HG03520 (cell line): ENCODE measurements at regions not wholly inside any gene's neighbourhood (a gene's known extent, or its start where the extent isn't known, plus 50 kb on each side); places are given as distances from the start of the nearest gene placed in this dataset.
"Not testable (repeated sequence)": the region's sequence is repeated elsewhere in the genome, so short reads cannot be mapped to it uniquely, and the experiment has no call there.

Experiments used
- ATAC-seq: cut with Tn5 transposase; IDR thresholded peaks from one replicate; pipeline ENCODE4 v1.9.1; 2021; ENCODE audit warnings: mild to moderate bottlenecking, moderate library complexity; ENCODE audit not compliant: unreplicated experiment

DNA sequence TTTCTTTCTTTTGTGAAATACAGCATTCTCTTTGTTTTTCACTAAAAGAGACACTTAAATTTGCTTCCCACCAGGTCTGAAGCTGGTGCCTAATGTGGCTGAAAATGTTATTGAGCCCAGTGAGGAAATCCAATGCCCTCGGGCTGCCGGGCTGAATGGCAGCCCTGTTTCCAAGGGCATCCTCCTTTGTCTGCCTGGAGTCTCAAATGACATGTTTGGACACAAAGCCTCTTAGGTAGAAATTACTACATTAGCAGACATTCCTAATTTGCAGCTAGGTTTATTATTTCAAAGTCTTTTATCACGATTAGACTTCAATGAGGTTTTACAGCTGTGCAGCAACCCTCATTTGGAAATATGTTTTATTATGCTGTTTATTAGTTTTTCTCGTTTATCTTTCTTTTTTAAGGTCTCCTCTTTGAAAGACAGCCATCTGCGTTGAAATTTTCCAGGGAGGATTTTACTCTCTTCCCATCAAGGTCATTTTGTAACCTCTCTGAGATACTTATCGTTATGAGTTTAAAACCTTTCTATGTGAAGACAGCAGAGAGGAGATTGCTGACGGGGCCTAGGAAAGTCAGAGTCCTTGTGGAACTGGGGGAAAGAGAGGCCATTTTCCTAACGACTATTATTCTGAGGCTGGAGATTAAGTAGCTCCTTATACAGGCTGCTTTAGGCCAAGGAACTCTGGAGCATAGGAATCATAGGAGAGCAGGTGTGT, 59.0 kb upstream of the ZNF532 start:
- no peak for ATAC-seq

DNA sequence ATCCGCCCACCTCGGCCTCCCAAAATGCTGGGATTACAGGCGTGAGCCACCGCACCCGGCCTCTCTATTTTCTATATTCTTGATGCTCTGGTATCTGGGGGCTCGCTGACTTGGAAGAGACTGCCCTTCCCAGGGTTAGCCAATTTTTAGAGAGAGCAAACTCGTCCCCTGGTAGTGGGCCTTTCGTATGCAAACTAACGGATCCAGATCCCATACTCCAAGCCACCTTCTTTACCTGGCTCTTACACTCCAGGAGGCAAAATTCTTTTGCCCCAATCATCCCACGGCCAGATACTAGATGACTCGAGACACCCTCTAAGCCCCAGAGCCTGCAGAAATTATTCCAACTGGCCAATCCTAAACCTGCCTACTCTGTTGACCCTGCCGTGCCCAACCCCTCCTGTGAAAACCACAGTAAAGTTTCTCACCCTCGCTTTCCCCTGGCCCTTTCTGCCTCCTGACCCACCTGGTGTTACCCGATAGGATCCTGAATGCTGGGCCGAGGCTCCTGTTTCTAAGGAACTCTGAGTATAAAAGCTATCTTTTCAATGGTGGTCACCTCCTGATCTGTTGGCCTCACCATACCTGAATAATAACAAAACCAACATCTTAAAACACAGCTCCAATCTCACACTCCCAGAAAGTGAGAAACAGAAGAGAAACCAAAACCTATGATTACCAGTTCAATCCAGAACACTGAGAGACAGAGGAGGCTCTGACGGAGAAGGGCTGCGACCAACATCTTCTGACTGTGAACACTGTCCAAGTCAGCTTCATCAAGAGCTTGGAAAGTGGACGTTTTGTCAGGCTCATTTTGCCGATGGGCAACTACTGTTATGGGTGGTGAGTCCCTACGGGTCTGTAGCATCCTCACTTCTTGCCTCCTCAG, 57.6 kb upstream of the ZNF532 start:
- ATAC-seq: peak; percentile 86

DNA sequence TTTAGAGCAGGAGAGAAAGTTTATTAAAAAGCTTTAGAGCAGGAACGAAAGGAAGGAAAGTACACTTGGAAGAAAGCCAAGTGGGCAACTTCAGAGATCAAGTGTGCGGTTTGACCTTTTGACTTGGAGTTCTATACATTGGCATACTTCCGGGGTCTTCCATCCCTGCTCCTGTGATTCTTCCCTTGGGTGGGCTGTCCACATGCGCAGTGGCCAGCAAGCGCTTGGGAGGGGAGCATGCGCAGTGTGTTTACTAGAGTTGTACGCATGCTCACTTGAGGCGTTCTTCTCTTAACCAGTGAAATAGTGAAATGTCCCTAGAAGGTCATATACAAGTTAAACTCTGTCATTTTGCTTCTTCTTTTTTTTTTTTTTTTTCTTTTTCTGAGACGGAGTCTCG, 56.9 kb upstream of the ZNF532 start:
- no peak for ATAC-seq

DNA sequence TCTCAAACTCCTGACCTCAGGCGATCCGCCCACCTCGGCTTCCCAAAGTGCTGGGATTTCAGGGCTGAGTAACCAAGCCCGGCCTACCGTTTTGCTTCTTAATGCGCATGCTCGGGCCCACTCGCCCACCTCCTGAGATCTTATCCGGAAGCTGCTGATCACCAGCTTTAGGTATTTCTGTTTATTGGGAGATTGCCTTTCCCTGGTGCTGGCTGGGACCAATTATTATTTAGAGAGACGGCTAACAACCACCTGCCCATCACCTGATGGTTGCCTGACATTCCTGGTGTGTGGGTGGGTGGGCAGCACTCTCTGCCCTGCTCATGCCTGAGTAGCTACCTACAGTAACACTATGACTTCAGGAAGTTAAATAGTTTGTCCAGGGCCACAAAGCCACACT, 56.3 kb upstream of the ZNF532 start:
- no peak for ATAC-seq

DNA sequence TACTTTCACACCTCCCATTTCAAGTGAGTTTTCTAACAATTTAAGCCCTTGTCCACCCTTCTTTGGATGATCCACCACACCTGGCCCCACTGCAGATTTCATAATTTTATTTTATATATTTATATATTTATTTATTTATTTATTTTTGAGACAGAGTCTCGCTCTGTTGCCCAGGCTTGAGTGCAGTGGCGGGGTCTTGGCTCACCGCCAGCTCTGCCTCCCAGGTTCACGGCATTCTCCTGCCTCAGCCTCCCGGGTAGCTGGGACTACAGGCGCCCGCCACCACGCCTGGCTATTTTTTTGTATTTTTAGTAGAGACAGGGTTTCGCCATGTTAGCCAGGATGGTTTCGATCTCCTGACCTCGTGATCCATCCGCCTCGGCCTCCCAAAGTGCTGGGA, 52.8 kb upstream of the ZNF532 start:
- not testable (repeated sequence) for ATAC-seq

DNA sequence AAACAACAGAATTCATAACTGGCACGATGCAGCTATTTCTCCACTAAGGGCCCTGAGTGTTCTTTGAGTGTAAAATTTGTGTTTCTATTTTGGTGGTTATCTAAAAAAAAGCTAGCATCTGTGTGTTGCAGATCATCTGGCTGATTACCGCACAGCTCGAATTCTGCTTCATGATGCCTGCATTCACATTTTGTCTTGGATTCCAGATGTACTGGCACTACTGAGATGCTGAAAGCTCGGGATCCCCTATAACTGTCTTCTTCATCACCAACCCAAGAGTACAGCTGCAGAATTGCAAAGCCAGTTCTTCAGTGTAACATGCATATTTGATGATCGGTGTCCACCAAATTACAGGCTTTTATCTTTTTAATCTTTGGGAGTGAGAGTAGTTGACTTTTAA, 51.6 kb upstream of the ZNF532 start:
- no peak for ATAC-seq

DNA sequence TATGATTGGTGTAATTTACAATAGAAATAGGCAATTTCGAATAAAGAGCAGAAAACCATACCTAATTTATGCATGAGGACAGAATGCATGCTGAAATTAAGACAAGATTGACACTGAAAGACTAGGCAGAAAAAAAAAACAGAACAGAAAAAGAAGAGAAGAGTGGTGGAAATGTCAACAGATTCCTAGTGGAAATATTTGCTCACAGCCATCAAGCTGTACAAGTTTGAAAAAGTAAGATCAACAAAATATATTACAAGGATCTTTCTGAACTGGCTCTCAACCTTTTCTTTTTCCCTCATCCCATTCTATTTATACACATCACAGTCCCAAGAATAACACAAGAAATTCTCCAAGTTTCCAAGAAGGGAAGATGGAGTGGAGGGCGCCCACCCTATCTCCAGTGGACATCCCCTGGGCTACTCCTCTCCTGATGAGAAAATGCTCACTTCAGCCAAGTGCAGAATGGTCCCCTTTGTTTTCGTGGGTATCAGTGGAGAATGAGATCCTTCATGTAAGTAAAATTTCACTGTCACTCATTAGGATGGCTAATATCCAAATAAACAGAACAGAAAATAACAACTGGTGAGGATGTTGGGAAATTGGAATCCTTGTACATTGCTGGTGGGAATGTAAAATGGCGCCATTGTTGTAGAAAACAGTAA, 51.0 kb upstream of the ZNF532 start:
- no peak for ATAC-seq

DNA sequence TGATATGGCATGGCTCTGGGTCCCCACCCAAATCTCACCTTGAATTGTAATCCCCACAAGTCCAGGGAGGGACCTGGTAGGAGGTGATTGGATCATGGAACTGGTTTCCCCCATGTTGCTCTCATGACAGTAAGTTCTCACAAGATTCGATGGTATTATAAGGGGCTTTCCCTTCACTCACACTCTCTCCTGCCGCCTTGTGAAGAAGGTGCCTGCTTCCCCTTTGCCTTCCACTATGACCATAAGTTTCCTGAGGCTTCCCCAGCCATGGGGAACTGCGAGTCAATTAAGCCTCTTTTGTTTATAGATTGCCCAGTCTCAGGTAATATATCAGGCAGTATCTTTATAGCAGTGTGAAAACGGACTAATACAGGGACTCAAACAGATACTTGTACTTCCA, 50.4 kb upstream of the ZNF532 start:
- no peak for ATAC-seq
